Calu3 (cell line): ENCODE measurements at regions not wholly inside any gene's neighbourhood (a gene's known extent, or its start where the extent isn't known, plus 50 kb on each side); places are given as distances from the start of the nearest gene placed in this dataset.

ENCODE experiments used
- BruUV-seq: library from RNA; stranded (reverse); fragments of 400-500 nt; replicated peaks from 2 replicates; lab custom pipeline; 2021; lab: Mats Ljungman, UMichigan
- CTCF ChIA-PET: fragments of 300-600 bp; sonication (Branson Sonifier 250); formaldehyde crosslinking; loops from one replicate; lab custom pipeline; 2022; ENCODE audit warnings: antibody characterized with exemption; lab: Charles Lee
- DNase-seq: peaks from one replicate; pipeline ENCODE4 v3.0.0; 2022
- H3K27ac Mint-ChIP-seq: one replicate; pipeline ENCODE4 v1.8.0; 2022; ENCODE audit warnings: mixed read lengths; ENCODE audit not compliant: unreplicated experiment
- H3K27me3 Mint-ChIP-seq: one replicate; pipeline ENCODE4 v1.8.0; 2022; ENCODE audit warnings: mixed read lengths; ENCODE audit not compliant: unreplicated experiment
- H3K36me3 Mint-ChIP-seq: one replicate; pipeline ENCODE4 v1.8.0; 2022; ENCODE audit warnings: mild to moderate bottlenecking, moderate library complexity, mixed read lengths; ENCODE audit not compliant: insufficient read depth, unreplicated experiment
- H3K4me1 Mint-ChIP-seq: one replicate; pipeline ENCODE4 v1.8.0; 2022; ENCODE audit warnings: mild to moderate bottlenecking, low read depth, mixed read lengths; ENCODE audit not compliant: unreplicated experiment
- H3K4me3 Mint-ChIP-seq: one replicate; pipeline ENCODE4 v1.8.0; 2022; ENCODE audit warnings: mild to moderate bottlenecking, low read depth, moderate library complexity, mixed read lengths; ENCODE audit not compliant: unreplicated experiment
- H3K9me3 Mint-ChIP-seq: one replicate; pipeline ENCODE4 v1.8.0; 2022; ENCODE audit warnings: low read depth, mixed read lengths; ENCODE audit not compliant: unreplicated experiment
- CTCF ChIP-seq: fragments of 200-600 bp; IDR thresholded peaks from one replicate; pipeline ENCODE4 v1.8.0; 2022; ENCODE audit warnings: antibody characterized with exemption; ENCODE audit not compliant: unreplicated experiment
- intact Hi-C: fragments of 100-400 bp; cut with micrococcal nuclease; formaldehyde crosslinking; loops from one replicate; pipeline ENCODE4 v1.10.0; 2022; ENCODE audit not compliant: unreplicated experiment

GRCh38 chr1:221306239-221306638, 427.0 kb downstream of the HLX start:
- BruUV-seq: no TSS peak
- H3K4me1 Mint-ChIP-seq: no peaks in the 10 kb centered on the region
- H3K9me3 Mint-ChIP-seq: peaks cover 4% of the 10 kb centered on the region
- intact Hi-C loops: no loop called here
- no peak overlapping the region for H3K27ac Mint-ChIP-seq
- CTCF ChIA-PET: no interaction called here
- H3K36me3 Mint-ChIP-seq: no peaks in the 10 kb centered on the region
- DNase-seq: no peak
- H3K4me3 Mint-ChIP-seq: no peak overlapping the region
- H3K27me3 Mint-ChIP-seq: no peaks in the 10 kb centered on the region
- no peak for TF ChIP-seq CTCF

- intact Hi-C loops: no loop called here
Observed at GRCh38 chr1:221308534-221309511, 429.6 kb downstream of the HLX start.

GRCh38 chr1:221309723-221310122, 430.5 kb downstream of the HLX start:
- CTCF ChIA-PET: no interaction called here
- DNase-seq: no peak
- intact Hi-C loops: no loop called here
- no peak for TF ChIP-seq CTCF
- Mint-ChIP-seq H3K4me1 (peaks cover 8% of the 10 kb centered on the region), H3K27me3 (no peaks in the 10 kb centered on the region), H3K27ac (no peak overlapping the region), H3K9me3 (peaks cover 6% of the 10 kb centered on the region), H3K36me3 (no peaks in the 10 kb centered on the region), H3K4me3 (no peak overlapping the region)
- no TSS peak for BruUV-seq

More at GRCh38 chr1:221308534-221309511, 429.6 kb downstream of the HLX start:
- no peak for DNase-seq
- Mint-ChIP-seq H3K4me3 (no peak overlapping the region), H3K4me1 (peaks cover 8% of the 10 kb centered on the region), H3K9me3 (peaks cover 6% of the 10 kb centered on the region), H3K27ac (no peak overlapping the region), H3K36me3 (no peaks in the 10 kb centered on the region), H3K27me3 (no peaks in the 10 kb centered on the region)
- CTCF ChIA-PET: no interaction called here
- TF ChIP-seq CTCF: no peak
- no TSS peak for BruUV-seq

- H3K27me3 Mint-ChIP-seq: no peaks in the 10 kb centered on the region
- H3K4me1 Mint-ChIP-seq: peaks cover 10% of the 10 kb centered on the region
- no peak for DNase-seq
- no peak for TF ChIP-seq CTCF
- no peak overlapping the region for H3K27ac Mint-ChIP-seq
- BruUV-seq: no TSS peak
- H3K36me3 Mint-ChIP-seq: no peaks in the 10 kb centered on the region
- intact Hi-C loops: no loop called here
- CTCF ChIA-PET: no interaction called here
- H3K9me3 Mint-ChIP-seq: peaks cover 6% of the 10 kb centered on the region
- no peak overlapping the region for H3K4me3 Mint-ChIP-seq
Observed at GRCh38 chr1:221310180-221310579, 430.9 kb downstream of the HLX start.
